ENCODE measurements at regions not wholly inside any gene's neighbourhood (a gene's known extent, or its start where the extent isn't known, plus 50 kb on each side); places are given as distances from the start of the nearest gene placed in this dataset.

GRCh38 chr13:42401376-42401775, 129.4 kb downstream of the AKAP11 start (continued):
- TF ChIP-seq REST (IDR thresholded peaks at IDR 0.05; ENCODE audit: unreplicated experiment) (no peak), CREB1 (CRISPR knock-in tag; IDR thresholded peaks at IDR 0.05; ENCODE audit: low read depth) (no peak), ZNF331 (CRISPR knock-in tag; IDR thresholded peaks at IDR 0.05; ENCODE audit: low read depth) (no peak)

- Mint-ChIP-seq H3K9me3 (no peaks in the 10 kb centered on the region), H3K4me3 (no peak overlapping the region), H3K27ac (no peak overlapping the region), H3K36me3 (ENCODE audit: low read depth) (no peaks in the 10 kb centered on the region), H3K27me3 (ENCODE audit: insufficient read depth, low read depth, poor library complexity) (peaks cover 7% of the 10 kb centered on the region), H3K4me1 (peaks cover 6% of the 10 kb centered on the region; the same call in 2 of the 3 replicates)
- no peaks in the 10 kb centered on the region for H4K20me1 ChIP-seq (replicated peaks; ENCODE audit: insufficient read depth)
- no peak overlapping the region for H3K4me3 ChIP-seq
- H3K9me2 ChIP-seq (ENCODE audit: insufficient read depth): peaks cover 11% of the 10 kb centered on the region
- H3K27me3 ChIP-seq (ENCODE audit: insufficient read depth): no peaks in the 10 kb centered on the region
- H3K36me3 ChIP-seq (ENCODE audit: insufficient read depth): no peaks in the 10 kb centered on the region
- DNase-seq (ENCODE audit: low spot score) (no peak), ATAC-seq (no peak)
- no peak overlapping the region for H3K4me2 ChIP-seq
- H2AFZ ChIP-seq: no peak overlapping the region
- no peaks in the 10 kb centered on the region for H3F3A ChIP-seq (replicated peaks; ENCODE audit: low read depth)
- H3K79me2 ChIP-seq (replicated peaks; ENCODE audit: insufficient read depth): no peaks in the 10 kb centered on the region
- no peak overlapping the region for H3K27ac ChIP-seq (ENCODE audit: low read depth)
- H3K4me1 ChIP-seq (ENCODE audit: insufficient read depth): no peaks in the 10 kb centered on the region
- TF ChIP-seq ZNF114 (CRISPR knock-in tag; IDR thresholded peaks at IDR 0.05): no peak
- TF ChIP-seq ZNF331 (CRISPR knock-in tag; IDR thresholded peaks at IDR 0.05; ENCODE audit: low read depth): no peak
- no peak for TF ChIP-seq EZH2phosphoT487 (IDR thresholded peaks at IDR 0.05; ENCODE audit: unreplicated experiment)
- no peak for TF ChIP-seq NANOG (IDR thresholded peaks at IDR 0.05; ENCODE audit: borderline replicate concordance)
- TF ChIP-seq STAT1 (IDR thresholded peaks at IDR 0.05; ENCODE audit: unreplicated experiment): no peak
- TF ChIP-seq ETS1 (IDR thresholded peaks at IDR 0.05): no peak
- TF ChIP-seq EZH2 (IDR thresholded peaks at IDR 0.05; ENCODE audit: low read depth, unreplicated experiment): no peak
- TF ChIP-seq CTCF (conservative IDR thresholded peaks at IDR 0.05; ENCODE audit: low read depth in 2 of 2): no peak
- TF ChIP-seq CREB1 (CRISPR knock-in tag; IDR thresholded peaks at IDR 0.05; ENCODE audit: low read depth): no peak
- no peak for TF ChIP-seq ZNF462 (CRISPR knock-in tag; IDR thresholded peaks at IDR 0.05)
- TF ChIP-seq POLR2AphosphoS5 (IDR thresholded peaks at IDR 0.05; ENCODE audit: low read depth): no peak
Observed at GRCh38 chr13:42405665-42406390, 133.9 kb downstream of the AKAP11 start.
